ENCODE measurements at regions not wholly inside any gene's neighbourhood (a gene's known extent, or its start where the extent isn't known, plus 50 kb on each side); places are given as distances from the start of the nearest gene placed in this dataset.

GRCh38 chr7:47150497-47151260, 431.2 kb downstream of the TNS3 start (continued):
- TF ChIP-seq, protein P1, sequence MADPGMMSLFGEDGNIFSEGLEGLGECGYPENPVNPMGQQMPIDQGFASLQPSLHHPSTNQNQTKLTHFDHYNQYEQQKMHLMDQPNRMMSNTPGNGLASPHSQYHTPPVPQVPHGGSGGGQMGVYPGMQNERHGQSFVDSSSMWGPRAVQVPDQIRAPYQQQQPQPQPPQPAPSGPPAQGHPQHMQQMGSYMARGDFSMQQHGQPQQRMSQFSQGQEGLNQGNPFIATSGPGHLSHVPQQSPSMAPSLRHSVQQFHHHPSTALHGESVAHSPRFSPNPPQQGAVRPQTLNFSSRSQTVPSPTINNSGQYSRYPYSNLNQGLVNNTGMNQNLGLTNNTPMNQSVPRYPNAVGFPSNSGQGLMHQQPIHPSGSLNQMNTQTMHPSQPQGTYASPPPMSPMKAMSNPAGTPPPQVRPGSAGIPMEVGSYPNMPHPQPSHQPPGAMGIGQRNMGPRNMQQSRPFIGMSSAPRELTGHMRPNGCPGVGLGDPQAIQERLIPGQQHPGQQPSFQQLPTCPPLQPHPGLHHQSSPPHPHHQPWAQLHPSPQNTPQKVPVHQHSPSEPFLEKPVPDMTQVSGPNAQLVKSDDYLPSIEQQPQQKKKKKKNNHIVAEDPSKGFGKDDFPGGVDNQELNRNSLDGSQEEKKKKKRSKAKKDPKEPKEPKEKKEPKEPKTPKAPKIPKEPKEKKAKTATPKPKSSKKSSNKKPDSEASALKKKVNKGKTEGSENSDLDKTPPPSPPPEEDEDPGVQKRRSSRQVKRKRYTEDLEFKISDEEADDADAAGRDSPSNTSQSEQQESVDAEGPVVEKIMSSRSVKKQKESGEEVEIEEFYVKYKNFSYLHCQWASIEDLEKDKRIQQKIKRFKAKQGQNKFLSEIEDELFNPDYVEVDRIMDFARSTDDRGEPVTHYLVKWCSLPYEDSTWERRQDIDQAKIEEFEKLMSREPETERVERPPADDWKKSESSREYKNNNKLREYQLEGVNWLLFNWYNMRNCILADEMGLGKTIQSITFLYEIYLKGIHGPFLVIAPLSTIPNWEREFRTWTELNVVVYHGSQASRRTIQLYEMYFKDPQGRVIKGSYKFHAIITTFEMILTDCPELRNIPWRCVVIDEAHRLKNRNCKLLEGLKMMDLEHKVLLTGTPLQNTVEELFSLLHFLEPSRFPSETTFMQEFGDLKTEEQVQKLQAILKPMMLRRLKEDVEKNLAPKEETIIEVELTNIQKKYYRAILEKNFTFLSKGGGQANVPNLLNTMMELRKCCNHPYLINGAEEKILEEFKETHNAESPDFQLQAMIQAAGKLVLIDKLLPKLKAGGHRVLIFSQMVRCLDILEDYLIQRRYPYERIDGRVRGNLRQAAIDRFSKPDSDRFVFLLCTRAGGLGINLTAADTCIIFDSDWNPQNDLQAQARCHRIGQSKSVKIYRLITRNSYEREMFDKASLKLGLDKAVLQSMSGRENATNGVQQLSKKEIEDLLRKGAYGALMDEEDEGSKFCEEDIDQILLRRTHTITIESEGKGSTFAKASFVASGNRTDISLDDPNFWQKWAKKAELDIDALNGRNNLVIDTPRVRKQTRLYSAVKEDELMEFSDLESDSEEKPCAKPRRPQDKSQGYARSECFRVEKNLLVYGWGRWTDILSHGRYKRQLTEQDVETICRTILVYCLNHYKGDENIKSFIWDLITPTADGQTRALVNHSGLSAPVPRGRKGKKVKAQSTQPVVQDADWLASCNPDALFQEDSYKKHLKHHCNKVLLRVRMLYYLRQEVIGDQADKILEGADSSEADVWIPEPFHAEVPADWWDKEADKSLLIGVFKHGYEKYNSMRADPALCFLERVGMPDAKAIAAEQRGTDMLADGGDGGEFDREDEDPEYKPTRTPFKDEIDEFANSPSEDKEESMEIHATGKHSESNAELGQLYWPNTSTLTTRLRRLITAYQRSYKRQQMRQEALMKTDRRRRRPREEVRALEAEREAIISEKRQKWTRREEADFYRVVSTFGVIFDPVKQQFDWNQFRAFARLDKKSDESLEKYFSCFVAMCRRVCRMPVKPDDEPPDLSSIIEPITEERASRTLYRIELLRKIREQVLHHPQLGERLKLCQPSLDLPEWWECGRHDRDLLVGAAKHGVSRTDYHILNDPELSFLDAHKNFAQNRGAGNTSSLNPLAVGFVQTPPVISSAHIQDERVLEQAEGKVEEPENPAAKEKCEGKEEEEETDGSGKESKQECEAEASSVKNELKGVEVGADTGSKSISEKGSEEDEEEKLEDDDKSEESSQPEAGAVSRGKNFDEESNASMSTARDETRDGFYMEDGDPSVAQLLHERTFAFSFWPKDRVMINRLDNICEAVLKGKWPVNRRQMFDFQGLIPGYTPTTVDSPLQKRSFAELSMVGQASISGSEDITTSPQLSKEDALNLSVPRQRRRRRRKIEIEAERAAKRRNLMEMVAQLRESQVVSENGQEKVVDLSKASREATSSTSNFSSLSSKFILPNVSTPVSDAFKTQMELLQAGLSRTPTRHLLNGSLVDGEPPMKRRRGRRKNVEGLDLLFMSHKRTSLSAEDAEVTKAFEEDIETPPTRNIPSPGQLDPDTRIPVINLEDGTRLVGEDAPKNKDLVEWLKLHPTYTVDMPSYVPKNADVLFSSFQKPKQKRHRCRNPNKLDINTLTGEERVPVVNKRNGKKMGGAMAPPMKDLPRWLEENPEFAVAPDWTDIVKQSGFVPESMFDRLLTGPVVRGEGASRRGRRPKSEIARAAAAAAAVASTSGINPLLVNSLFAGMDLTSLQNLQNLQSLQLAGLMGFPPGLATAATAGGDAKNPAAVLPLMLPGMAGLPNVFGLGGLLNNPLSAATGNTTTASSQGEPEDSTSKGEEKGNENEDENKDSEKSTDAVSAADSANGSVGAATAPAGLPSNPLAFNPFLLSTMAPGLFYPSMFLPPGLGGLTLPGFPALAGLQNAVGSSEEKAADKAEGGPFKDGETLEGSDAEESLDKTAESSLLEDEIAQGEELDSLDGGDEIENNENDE (IDR thresholded peaks at IDR 0.05; ENCODE audit: insufficient replicate concordance, low read length) = no peak
- TF ChIP-seq RFX5 (IDR thresholded peaks at IDR 0.05; ENCODE audit: borderline replicate concordance, low read depth, low read length) (no peak), NRF1 (IDR thresholded peaks at IDR 0.05; ENCODE audit: low read depth, low read length) (no peak), ATF2 (IDR thresholded peaks at IDR 0.05; ENCODE audit: low read length) (no peak), RNF2 (IDR thresholded peaks at IDR 0.05; ENCODE audit: borderline replicate concordance, low read depth, low read length, missing control alignments, poor library complexity, severe bottlenecking) (no peak), TCF12 (IDR thresholded peaks at IDR 0.05; ENCODE audit: low read depth, low read length) (no peak), KDM4A (IDR thresholded peaks at IDR 0.05; ENCODE audit: low read depth, low read length, severe bottlenecking) (no peak), SIRT6 (IDR thresholded peaks at IDR 0.05; ENCODE audit: low read length) (no peak), BACH1 (IDR thresholded peaks at IDR 0.05; ENCODE audit: low read length) (no peak)

Measured in H1 (cell line).